ENCODE measurements at regions not wholly inside any gene's neighbourhood (a gene's known extent, or its start where the extent isn't known, plus 50 kb on each side); places are given as distances from the start of the nearest gene placed in this dataset.

GRCh38 chr5:173790836-173791546, 97.2 kb upstream of the CPEB4 start:
- no peak for TF ChIP-seq POLR2A (IDR thresholded peaks at IDR 0.05; ENCODE audit: low read depth, low read length)
- no peak for TF ChIP-seq POLR2AphosphoS5 (IDR thresholded peaks at IDR 0.05; ENCODE audit: low read depth, low read length)
- TF ChIP-seq PAX5 (IDR thresholded peaks at IDR 0.05; ENCODE audit: insufficient read depth, low read length, severe bottlenecking): no peak

All from GM12891 (cell line).